ENCODE measurements at regions not wholly inside any gene's neighbourhood (a gene's known extent, or its start where the extent isn't known, plus 50 kb on each side); places are given as distances from the start of the nearest gene placed in this dataset.

DNA sequence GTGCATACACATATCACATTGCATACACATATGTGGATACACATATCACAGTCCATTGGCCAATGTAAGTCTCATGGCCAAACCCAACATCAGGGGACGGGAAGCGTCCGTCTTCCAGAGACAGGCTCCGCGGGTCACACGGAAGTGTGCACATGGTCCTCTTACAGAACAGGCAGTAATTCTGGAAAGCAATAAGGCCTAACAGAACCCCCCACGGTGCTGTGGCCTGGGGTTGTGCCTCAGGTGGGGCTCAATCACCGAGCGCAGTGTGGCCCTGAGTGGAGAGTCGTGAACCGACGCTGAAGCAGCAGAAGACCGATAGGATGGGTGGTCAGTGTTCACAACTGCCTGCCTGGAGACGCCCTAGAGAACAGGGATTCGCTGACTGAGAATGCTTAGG is 857.3 kb downstream of the GALR1 start:
- TF ChIP-seq, protein P1, sequence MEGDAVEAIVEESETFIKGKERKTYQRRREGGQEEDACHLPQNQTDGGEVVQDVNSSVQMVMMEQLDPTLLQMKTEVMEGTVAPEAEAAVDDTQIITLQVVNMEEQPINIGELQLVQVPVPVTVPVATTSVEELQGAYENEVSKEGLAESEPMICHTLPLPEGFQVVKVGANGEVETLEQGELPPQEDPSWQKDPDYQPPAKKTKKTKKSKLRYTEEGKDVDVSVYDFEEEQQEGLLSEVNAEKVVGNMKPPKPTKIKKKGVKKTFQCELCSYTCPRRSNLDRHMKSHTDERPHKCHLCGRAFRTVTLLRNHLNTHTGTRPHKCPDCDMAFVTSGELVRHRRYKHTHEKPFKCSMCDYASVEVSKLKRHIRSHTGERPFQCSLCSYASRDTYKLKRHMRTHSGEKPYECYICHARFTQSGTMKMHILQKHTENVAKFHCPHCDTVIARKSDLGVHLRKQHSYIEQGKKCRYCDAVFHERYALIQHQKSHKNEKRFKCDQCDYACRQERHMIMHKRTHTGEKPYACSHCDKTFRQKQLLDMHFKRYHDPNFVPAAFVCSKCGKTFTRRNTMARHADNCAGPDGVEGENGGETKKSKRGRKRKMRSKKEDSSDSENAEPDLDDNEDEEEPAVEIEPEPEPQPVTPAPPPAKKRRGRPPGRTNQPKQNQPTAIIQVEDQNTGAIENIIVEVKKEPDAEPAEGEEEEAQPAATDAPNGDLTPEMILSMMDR (conservative IDR thresholded peaks at IDR 0.05; ENCODE audit: low read depth, low read length) = no peak
- Histone ChIP-seq H3K4me1 (ENCODE audit: low read depth, poor library complexity, severe bottlenecking) (no peaks in the 10 kb centered on the region), H4K20me1 (ENCODE audit: insufficient read depth) (no peaks in the 10 kb centered on the region), H3K79me2 (ENCODE audit: insufficient read depth, low read depth) (no peaks in the 10 kb centered on the region), H2AFZ (ENCODE audit: low read depth) (no peak overlapping the region), H3K4me2 (no peak overlapping the region), H3K36me3 (ENCODE audit: insufficient read depth) (no peaks in the 10 kb centered on the region), H3K27me3 (ENCODE audit: insufficient read depth, low read depth) (no peaks in the 10 kb centered on the region), H3K9ac (no peak overlapping the region), H3K27ac (no peak overlapping the region), H3K4me3 (IDR thresholded peaks at IDR 0.05; ENCODE audit: insufficient read depth, low read depth, low read length) (no peak overlapping the region)

DNA sequence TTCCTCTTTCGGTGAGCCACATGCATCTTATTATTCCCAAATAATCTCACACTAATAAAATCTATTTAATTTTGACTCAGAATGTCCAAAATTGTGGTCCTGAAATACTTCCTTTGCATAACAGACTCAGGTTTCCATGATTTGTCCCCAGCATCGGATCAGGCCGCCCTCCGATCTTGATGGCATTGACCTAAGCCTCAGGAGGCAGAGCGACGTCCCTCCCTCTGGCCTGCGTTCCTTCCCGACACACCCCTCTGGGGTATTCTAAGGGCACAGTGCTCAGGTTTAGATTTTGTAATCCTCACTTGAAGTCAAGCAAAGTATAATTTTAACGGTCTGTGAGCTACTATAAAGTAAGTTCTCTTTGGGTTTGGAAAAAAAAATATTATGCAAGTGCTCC is 857.7 kb downstream of the GALR1 start:
- TF ChIP-seq, protein P1 (conservative IDR thresholded peaks at IDR 0.05; ENCODE audit: low read depth, low read length) = no peak
- Histone ChIP-seq H3K27me3 (ENCODE audit: insufficient read depth, low read depth) (no peaks in the 10 kb centered on the region), H4K20me1 (ENCODE audit: insufficient read depth) (no peaks in the 10 kb centered on the region), H3K4me2 (no peak overlapping the region), H3K36me3 (ENCODE audit: insufficient read depth) (no peaks in the 10 kb centered on the region), H3K27ac (no peak overlapping the region), H2AFZ (ENCODE audit: low read depth) (no peak overlapping the region), H3K4me1 (ENCODE audit: low read depth, poor library complexity, severe bottlenecking) (no peaks in the 10 kb centered on the region), H3K79me2 (ENCODE audit: insufficient read depth, low read depth) (no peaks in the 10 kb centered on the region), H3K9ac (no peak overlapping the region), H3K4me3 (IDR thresholded peaks at IDR 0.05; ENCODE audit: insufficient read depth, low read depth, low read length) (no peak overlapping the region)

DNA sequence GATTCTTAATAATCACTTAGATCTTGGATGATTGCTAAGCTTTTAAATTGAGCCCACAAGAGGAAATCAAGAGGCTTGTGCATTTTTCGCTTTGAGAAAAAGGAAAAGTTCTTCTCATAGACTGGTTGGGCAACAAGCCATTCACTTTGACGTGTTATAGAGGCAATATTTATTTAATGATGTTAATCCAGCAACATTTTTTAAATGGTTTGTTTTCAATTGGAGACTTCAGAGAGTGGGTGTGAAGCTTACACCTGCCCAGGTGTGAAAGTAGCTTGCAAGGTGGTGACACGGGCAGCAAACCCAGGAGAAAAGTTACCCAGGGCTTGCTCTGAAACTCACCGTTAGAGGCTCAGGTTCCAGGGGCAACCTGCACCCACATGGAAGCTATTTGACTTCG is 858.9 kb downstream of the GALR1 start:
- H3K27ac ChIP-seq = no peak overlapping the region
- no peak overlapping the region for H3K4me2 ChIP-seq
- H3K9ac ChIP-seq = no peak overlapping the region
- TF ChIP-seq, protein P1 (conservative IDR thresholded peaks at IDR 0.05; ENCODE audit: low read depth, low read length) = no peak
- H4K20me1 ChIP-seq (ENCODE audit: insufficient read depth) = no peaks in the 10 kb centered on the region
- H3K27me3 ChIP-seq (ENCODE audit: insufficient read depth, low read depth) = no peaks in the 10 kb centered on the region
- H2AFZ ChIP-seq (ENCODE audit: low read depth) = no peak overlapping the region
- no peaks in the 10 kb centered on the region for H3K36me3 ChIP-seq (ENCODE audit: insufficient read depth)
- H3K79me2 ChIP-seq (ENCODE audit: insufficient read depth, low read depth) = no peaks in the 10 kb centered on the region
- H3K4me3 ChIP-seq (IDR thresholded peaks at IDR 0.05; ENCODE audit: insufficient read depth, low read depth, low read length) = no peak overlapping the region
- no peaks in the 10 kb centered on the region for H3K4me1 ChIP-seq (ENCODE audit: low read depth, poor library complexity, severe bottlenecking)

DNA sequence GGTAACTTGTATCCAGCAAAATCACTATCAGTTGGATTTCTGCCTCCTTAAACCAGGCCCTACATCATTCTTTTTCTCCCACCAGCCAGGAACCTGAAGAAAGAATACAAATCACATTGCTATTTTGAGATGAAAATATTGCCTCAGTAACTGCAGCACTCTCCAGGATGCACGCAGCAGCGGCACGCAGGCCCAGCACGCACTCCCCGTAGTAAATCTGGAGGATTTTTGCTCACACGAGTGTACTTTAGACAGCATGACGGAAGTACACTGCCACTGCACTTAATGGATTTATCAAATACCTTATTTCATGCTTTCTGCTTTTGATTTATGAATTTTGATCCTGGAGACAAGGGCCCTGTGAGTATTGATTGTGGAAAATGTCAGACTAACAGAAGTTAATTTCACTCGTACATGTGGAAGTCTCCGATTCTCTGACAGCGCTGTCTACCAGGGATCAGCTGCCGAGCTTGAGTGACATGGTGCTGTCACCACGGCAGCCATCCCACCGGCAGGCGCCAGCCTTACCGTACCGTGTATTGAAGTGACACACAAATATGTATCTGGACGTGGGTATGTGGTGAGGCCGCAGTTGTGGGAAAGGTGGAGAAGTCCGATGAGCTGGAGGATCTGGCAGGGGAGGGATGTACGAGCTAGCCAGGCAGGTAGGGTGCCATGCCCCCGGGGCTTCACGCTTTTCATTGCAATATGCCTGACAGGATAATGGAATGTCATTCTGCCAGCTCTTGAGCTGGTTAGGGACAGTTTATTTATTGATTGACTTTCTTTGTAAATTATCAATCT is 863.7 kb downstream of the GALR1 start:
- no peak overlapping the region for H3K4me2 ChIP-seq
- no peak overlapping the region for H3K4me3 ChIP-seq (IDR thresholded peaks at IDR 0.05; ENCODE audit: insufficient read depth, low read depth, low read length)
- H4K20me1 ChIP-seq (ENCODE audit: insufficient read depth) = no peaks in the 10 kb centered on the region
- H3K27me3 ChIP-seq (ENCODE audit: insufficient read depth, low read depth) = no peaks in the 10 kb centered on the region
- H3K79me2 ChIP-seq (ENCODE audit: insufficient read depth, low read depth) = no peaks in the 10 kb centered on the region
- H3K9ac ChIP-seq = no peak overlapping the region
- H3K36me3 ChIP-seq (ENCODE audit: insufficient read depth) = no peaks in the 10 kb centered on the region
- no peaks in the 10 kb centered on the region for H3K4me1 ChIP-seq (ENCODE audit: low read depth, poor library complexity, severe bottlenecking)
- no peak overlapping the region for H3K27ac ChIP-seq
- H2AFZ ChIP-seq (ENCODE audit: low read depth) = no peak overlapping the region
- TF ChIP-seq, protein P1 (conservative IDR thresholded peaks at IDR 0.05; ENCODE audit: low read depth, low read length) = no peak

Data from KMS-11 (cell line).